ENCODE measurements at regions not wholly inside any gene's neighbourhood (a gene's known extent, or its start where the extent isn't known, plus 50 kb on each side); places are given as distances from the start of the nearest gene placed in this dataset.

GRCh38 chr1:90810681-90811080 is 93.6 kb upstream of the BARHL2 start:
- Histone ChIP-seq H3K27me3 (peaks cover 3% of the 10 kb centered on the region), H3K9ac (no peak overlapping the region), H3K27ac (no peak overlapping the region), H3K36me3 (no peaks in the 10 kb centered on the region), H2AFZ (replicated peaks) (no peak overlapping the region), H3K4me3 (no peak overlapping the region), H3K9me3 (ENCODE audit: low read depth) (no peaks in the 10 kb centered on the region), H3F3A (ENCODE audit: low read depth) (no peaks in the 10 kb centered on the region), H3K79me2 (ENCODE audit: low read depth) (no peaks in the 10 kb centered on the region), H4K20me1 (ENCODE audit: low read depth) (no peaks in the 10 kb centered on the region), H3K4me1 (no peaks in the 10 kb centered on the region), H3K4me2 (no peak overlapping the region)
- TF ChIP-seq EZH2 (IDR thresholded peaks at IDR 0.05) (no peak), CTCF (IDR thresholded peaks at IDR 0.05) (no peak), EZH2phosphoT487 (IDR thresholded peaks at IDR 0.05) (no peak)
- Mint-ChIP-seq H3K27ac (no peak overlapping the region), H3K36me3 (peaks cover 14% of the 10 kb centered on the region), H3K4me3 (no peak overlapping the region), H3K4me1 (no peaks in the 10 kb centered on the region), H3K27me3 (ENCODE audit: insufficient read depth, low read depth) (no peaks in the 10 kb centered on the region), H3K9me3 (peaks cover 6% of the 10 kb centered on the region)
- DNase-seq (ENCODE audit: low spot score) = no peak

- Histone ChIP-seq H3K27me3 (peaks cover 3% of the 10 kb centered on the region), H4K20me1 (ENCODE audit: low read depth) (no peaks in the 10 kb centered on the region), H3K4me3 (no peak overlapping the region), H3F3A (ENCODE audit: low read depth) (no peaks in the 10 kb centered on the region), H3K9ac (no peak overlapping the region), H2AFZ (replicated peaks) (no peak overlapping the region), H3K4me1 (no peaks in the 10 kb centered on the region), H3K27ac (no peak overlapping the region), H3K4me2 (no peak overlapping the region), H3K36me3 (no peaks in the 10 kb centered on the region), H3K9me3 (ENCODE audit: low read depth) (no peaks in the 10 kb centered on the region), H3K79me2 (ENCODE audit: low read depth) (no peaks in the 10 kb centered on the region)
- DNase-seq (ENCODE audit: low spot score) = no peak
- Mint-ChIP-seq H3K4me1 (no peaks in the 10 kb centered on the region), H3K36me3 (peaks cover 19% of the 10 kb centered on the region), H3K27ac (no peak overlapping the region), H3K27me3 (ENCODE audit: insufficient read depth, low read depth) (no peaks in the 10 kb centered on the region), H3K4me3 (no peak overlapping the region), H3K9me3 (peaks cover 12% of the 10 kb centered on the region)
- no peak for TF ChIP-seq CTCF (IDR thresholded peaks at IDR 0.05)
- TF ChIP-seq EZH2phosphoT487 (IDR thresholded peaks at IDR 0.05) = no peak
- TF ChIP-seq EZH2 (IDR thresholded peaks at IDR 0.05) = no peak
Observed at GRCh38 chr1:90809996-90810395, 92.9 kb upstream of the BARHL2 start.

DNA sequence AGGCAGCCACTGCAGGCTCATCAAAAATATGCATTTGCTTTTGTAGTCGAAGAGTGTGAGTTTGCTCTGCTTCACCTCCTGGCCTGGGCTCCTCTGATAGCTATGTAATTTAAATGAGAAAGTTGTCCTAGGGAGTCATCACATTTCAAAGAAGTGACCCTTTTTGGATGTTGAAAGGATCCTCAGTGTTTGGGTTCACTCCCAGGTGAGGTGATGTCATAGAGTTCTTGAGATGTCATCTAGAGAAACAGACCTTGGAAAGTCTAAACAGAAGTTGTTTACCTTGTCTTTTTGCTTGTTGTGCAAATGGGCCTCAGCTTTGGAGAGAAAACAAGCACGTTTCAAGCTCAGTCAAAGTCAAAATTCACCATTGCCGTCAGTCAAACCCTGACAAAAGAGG is 92.0 kb upstream of the BARHL2 start:
- no peaks in the 10 kb centered on the region for H3K79me2 ChIP-seq (ENCODE audit: low read depth)
- H3K9me3 ChIP-seq (ENCODE audit: low read depth) = no peaks in the 10 kb centered on the region
- no peaks in the 10 kb centered on the region for H3K4me1 ChIP-seq
- H3K36me3 ChIP-seq = no peaks in the 10 kb centered on the region
- H3F3A ChIP-seq (ENCODE audit: low read depth) = no peaks in the 10 kb centered on the region
- peaks cover 21% of the 10 kb centered on the region for H3K36me3 Mint-ChIP-seq
- no peak overlapping the region for H3K4me3 Mint-ChIP-seq
- peaks cover 15% of the 10 kb centered on the region for H3K9me3 Mint-ChIP-seq
- H2AFZ ChIP-seq (replicated peaks) = no peak overlapping the region
- H3K27me3 Mint-ChIP-seq (ENCODE audit: insufficient read depth, low read depth) = no peaks in the 10 kb centered on the region
- peaks cover 3% of the 10 kb centered on the region for H3K27me3 ChIP-seq
- H3K9ac ChIP-seq = no peak overlapping the region
- no peak for TF ChIP-seq CTCF (IDR thresholded peaks at IDR 0.05)
- TF ChIP-seq EZH2phosphoT487 (IDR thresholded peaks at IDR 0.05) = no peak
- no peak for TF ChIP-seq EZH2 (IDR thresholded peaks at IDR 0.05)
- H3K4me3 ChIP-seq = no peak overlapping the region
- H4K20me1 ChIP-seq (ENCODE audit: low read depth) = no peaks in the 10 kb centered on the region
- no peaks in the 10 kb centered on the region for H3K4me1 Mint-ChIP-seq
- H3K4me2 ChIP-seq = no peak overlapping the region
- DNase-seq (ENCODE audit: low spot score) = no peak
- H3K27ac Mint-ChIP-seq = no peak overlapping the region
- H3K27ac ChIP-seq = no peak overlapping the region
